ENCODE measurements at regions not wholly inside any gene's neighbourhood (a gene's known extent, or its start where the extent isn't known, plus 50 kb on each side); places are given as distances from the start of the nearest gene placed in this dataset.

DNA sequence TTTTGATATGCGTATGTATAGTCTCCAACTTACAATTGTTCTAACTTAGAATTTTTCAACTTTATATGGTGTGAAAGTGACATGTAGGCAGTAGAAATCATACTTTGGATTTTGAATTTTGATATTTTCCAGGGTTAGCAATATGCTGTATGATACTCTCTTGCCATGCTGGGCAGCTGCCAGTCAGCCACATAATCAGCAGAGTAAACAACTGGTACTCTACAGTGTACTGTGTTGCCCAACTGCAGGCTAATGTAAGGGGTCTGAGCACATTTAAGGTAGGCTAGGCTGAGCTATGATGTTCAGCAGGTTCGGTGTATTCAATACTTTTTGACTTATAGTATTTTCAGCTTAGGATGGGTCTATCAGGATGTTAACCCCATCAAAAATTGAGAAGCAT is 52.0 kb upstream of the RYK start:
- H3K4me1 Mint-ChIP-seq (ENCODE audit: unreplicated experiment) = no peaks in the 10 kb centered on the region
- H3K27ac Mint-ChIP-seq (ENCODE audit: unreplicated experiment) = no peak overlapping the region
- H3K36me3 Mint-ChIP-seq (ENCODE audit: unreplicated experiment) = no peaks in the 10 kb centered on the region
- no peak for DNase-seq (ENCODE audit: extremely low spot score, unreplicated experiment)
- H3K9me3 Mint-ChIP-seq (ENCODE audit: unreplicated experiment) = no peaks in the 10 kb centered on the region
- no peaks in the 10 kb centered on the region for H3K27me3 Mint-ChIP-seq (ENCODE audit: unreplicated experiment)
- TF ChIP-seq, protein P1, sequence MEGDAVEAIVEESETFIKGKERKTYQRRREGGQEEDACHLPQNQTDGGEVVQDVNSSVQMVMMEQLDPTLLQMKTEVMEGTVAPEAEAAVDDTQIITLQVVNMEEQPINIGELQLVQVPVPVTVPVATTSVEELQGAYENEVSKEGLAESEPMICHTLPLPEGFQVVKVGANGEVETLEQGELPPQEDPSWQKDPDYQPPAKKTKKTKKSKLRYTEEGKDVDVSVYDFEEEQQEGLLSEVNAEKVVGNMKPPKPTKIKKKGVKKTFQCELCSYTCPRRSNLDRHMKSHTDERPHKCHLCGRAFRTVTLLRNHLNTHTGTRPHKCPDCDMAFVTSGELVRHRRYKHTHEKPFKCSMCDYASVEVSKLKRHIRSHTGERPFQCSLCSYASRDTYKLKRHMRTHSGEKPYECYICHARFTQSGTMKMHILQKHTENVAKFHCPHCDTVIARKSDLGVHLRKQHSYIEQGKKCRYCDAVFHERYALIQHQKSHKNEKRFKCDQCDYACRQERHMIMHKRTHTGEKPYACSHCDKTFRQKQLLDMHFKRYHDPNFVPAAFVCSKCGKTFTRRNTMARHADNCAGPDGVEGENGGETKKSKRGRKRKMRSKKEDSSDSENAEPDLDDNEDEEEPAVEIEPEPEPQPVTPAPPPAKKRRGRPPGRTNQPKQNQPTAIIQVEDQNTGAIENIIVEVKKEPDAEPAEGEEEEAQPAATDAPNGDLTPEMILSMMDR (IDR thresholded peaks at IDR 0.05) = no peak
- H3K4me3 Mint-ChIP-seq (ENCODE audit: unreplicated experiment) = no peak overlapping the region

GRCh38 chr3:134300520-134300919 is 49.9 kb upstream of the RYK start:
- TF ChIP-seq, protein P1 (IDR thresholded peaks at IDR 0.05) = peak; percentile 28
- H3K27me3 Mint-ChIP-seq (ENCODE audit: unreplicated experiment) = no peaks in the 10 kb centered on the region
- no peak overlapping the region for H3K27ac Mint-ChIP-seq (ENCODE audit: unreplicated experiment)
- peaks cover 2% of the 10 kb centered on the region for H3K36me3 Mint-ChIP-seq (ENCODE audit: unreplicated experiment)
- H3K4me3 Mint-ChIP-seq (ENCODE audit: unreplicated experiment) = no peak overlapping the region
- H3K4me1 Mint-ChIP-seq (ENCODE audit: unreplicated experiment) = no peaks in the 10 kb centered on the region
- no peaks in the 10 kb centered on the region for H3K9me3 Mint-ChIP-seq (ENCODE audit: unreplicated experiment)
- no peak for DNase-seq (ENCODE audit: extremely low spot score, unreplicated experiment)

All from osteocyte (in vitro differentiated cells).